ENCODE measurements at regions not wholly inside any gene's neighbourhood (a gene's known extent, or its start where the extent isn't known, plus 50 kb on each side); places are given as distances from the start of the nearest gene placed in this dataset.

DNA sequence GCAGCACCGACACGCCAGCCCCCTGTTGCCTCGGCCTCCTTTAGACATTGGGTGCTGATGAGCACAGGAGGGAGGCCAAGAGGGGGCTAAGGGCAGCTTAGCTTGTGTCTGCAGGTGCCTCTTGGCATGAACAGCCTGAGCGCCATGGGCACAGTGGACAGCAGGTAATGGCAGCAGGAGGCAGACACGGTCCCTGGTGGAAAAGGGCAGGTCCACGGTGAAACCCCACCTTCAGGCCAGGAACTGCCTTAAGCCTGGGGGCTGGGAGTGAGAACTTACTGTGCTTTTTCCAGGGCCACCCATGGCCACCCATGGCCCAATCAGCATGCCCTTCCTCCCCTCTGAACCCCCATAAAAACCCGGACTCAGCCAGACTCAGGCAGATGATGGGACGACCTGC is 633.4 kb upstream of the TMEFF2 start:
- TF ChIP-seq, protein P1, sequence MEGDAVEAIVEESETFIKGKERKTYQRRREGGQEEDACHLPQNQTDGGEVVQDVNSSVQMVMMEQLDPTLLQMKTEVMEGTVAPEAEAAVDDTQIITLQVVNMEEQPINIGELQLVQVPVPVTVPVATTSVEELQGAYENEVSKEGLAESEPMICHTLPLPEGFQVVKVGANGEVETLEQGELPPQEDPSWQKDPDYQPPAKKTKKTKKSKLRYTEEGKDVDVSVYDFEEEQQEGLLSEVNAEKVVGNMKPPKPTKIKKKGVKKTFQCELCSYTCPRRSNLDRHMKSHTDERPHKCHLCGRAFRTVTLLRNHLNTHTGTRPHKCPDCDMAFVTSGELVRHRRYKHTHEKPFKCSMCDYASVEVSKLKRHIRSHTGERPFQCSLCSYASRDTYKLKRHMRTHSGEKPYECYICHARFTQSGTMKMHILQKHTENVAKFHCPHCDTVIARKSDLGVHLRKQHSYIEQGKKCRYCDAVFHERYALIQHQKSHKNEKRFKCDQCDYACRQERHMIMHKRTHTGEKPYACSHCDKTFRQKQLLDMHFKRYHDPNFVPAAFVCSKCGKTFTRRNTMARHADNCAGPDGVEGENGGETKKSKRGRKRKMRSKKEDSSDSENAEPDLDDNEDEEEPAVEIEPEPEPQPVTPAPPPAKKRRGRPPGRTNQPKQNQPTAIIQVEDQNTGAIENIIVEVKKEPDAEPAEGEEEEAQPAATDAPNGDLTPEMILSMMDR (conservative IDR thresholded peaks at IDR 0.05) = no peak
- TF ChIP-seq EZH2 (IDR thresholded peaks at IDR 0.05; ENCODE audit: low read depth) = no peak

Data from PC-9 (cell line).